ENCODE measurements at regions not wholly inside any gene's neighbourhood (a gene's known extent, or its start where the extent isn't known, plus 50 kb on each side); places are given as distances from the start of the nearest gene placed in this dataset.

DNA sequence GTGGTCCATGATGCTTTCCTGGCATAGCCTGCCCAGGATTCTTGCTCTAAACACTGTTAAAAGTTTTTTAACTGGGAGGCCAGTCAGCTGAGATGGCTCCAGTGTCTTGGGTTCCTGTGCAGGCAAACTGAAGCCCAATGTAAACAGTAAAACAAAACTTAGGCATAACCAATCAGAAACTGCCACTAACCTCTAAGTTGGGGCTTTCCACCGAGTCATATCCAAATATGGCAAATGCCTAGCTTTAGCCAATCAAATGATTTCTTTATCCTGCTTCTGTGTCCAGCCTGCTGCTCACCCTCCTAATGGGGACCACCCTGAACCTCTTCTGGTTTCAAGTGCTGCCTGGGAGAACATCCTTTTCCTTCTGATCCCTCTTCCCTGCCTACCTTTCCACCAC lies 277.9 kb downstream of the EMP1 start:
- Histone ChIP-seq H3K36me3 (ENCODE audit: control insufficient read depth, insufficient read depth, low read length) (no peaks in the 10 kb centered on the region), H3K27ac (ENCODE audit: insufficient read depth, low read length, poor library complexity, severe bottlenecking) (no peak overlapping the region), H3K4me3 (ENCODE audit: insufficient read depth, low read depth, low read length, poor library complexity, severe bottlenecking) (no peak overlapping the region), H3K27me3 (replicated peaks; ENCODE audit: control insufficient read depth, insufficient read depth, low read length, poor library complexity, severe bottlenecking) (no peaks in the 10 kb centered on the region), H3K9me3 (ENCODE audit: control insufficient read depth, low read length) (no peaks in the 10 kb centered on the region), H3K4me1 (ENCODE audit: control insufficient read depth, insufficient read depth, low read length, poor library complexity, severe bottlenecking) (no peaks in the 10 kb centered on the region)
- DNase-seq, result no peak

DNA sequence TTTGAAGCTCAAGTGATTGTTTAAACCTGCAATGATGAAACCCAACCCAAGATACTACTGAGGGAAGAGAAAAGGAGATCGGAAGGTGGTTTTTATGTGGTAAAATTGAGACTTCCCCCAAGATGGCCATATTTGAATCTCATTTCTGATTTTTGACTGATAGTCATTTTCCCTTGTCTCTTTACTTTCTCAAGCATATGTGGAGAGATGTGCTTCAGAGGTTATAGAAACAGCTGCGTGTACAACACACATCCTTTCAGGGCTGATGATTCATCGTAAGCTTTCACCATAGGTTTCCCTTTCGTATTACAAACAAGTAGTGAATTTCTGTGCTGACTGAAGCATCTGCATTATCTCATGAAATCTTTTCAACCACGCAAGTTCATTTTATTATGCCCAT lies 276.2 kb downstream of the EMP1 start:
- DNase-seq, result no peak
- no peaks in the 10 kb centered on the region for H3K36me3 ChIP-seq (ENCODE audit: control insufficient read depth, insufficient read depth, low read length)

DNA sequence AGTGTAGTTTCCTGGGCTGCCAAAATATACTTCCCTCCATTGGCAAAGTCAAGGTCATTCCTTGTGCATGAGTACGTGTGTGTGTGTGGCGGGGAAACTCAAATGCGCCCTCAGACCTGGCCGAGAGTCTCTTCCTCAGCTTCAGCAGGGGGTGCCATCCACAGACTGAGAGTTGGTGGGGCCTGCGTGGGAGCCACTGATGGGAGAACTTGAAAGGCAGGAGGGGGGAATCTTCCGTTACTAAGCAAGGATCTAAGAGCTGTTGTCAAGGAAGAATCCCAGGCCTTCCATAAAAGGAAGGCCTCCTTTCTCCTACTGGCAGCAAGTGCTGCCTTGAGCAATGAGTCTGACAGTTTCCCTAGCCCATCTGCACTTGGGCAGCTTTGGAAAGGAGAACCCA lies 274.9 kb downstream of the EMP1 start:
- Histone ChIP-seq H3K4me1 (ENCODE audit: control insufficient read depth, insufficient read depth, low read length, poor library complexity, severe bottlenecking) (no peaks in the 10 kb centered on the region), H3K27ac (ENCODE audit: insufficient read depth, low read length, poor library complexity, severe bottlenecking) (no peak overlapping the region), H3K36me3 (ENCODE audit: control insufficient read depth, insufficient read depth, low read length) (no peaks in the 10 kb centered on the region), H3K9me3 (ENCODE audit: control insufficient read depth, low read length) (no peaks in the 10 kb centered on the region), H3K27me3 (replicated peaks; ENCODE audit: control insufficient read depth, insufficient read depth, low read length, poor library complexity, severe bottlenecking) (no peaks in the 10 kb centered on the region), H3K4me3 (ENCODE audit: insufficient read depth, low read depth, low read length, poor library complexity, severe bottlenecking) (no peak overlapping the region)
- DNase-seq, result no peak

More for the DNA sequence above, 276.2 kb downstream of the EMP1 start:
- Histone ChIP-seq H3K27ac (ENCODE audit: insufficient read depth, low read length, poor library complexity, severe bottlenecking) (no peak overlapping the region), H3K27me3 (replicated peaks; ENCODE audit: control insufficient read depth, insufficient read depth, low read length, poor library complexity, severe bottlenecking) (no peaks in the 10 kb centered on the region), H3K9me3 (ENCODE audit: control insufficient read depth, low read length) (no peaks in the 10 kb centered on the region), H3K4me1 (ENCODE audit: control insufficient read depth, insufficient read depth, low read length, poor library complexity, severe bottlenecking) (no peaks in the 10 kb centered on the region), H3K4me3 (ENCODE audit: insufficient read depth, low read depth, low read length, poor library complexity, severe bottlenecking) (no peak overlapping the region)

DNA sequence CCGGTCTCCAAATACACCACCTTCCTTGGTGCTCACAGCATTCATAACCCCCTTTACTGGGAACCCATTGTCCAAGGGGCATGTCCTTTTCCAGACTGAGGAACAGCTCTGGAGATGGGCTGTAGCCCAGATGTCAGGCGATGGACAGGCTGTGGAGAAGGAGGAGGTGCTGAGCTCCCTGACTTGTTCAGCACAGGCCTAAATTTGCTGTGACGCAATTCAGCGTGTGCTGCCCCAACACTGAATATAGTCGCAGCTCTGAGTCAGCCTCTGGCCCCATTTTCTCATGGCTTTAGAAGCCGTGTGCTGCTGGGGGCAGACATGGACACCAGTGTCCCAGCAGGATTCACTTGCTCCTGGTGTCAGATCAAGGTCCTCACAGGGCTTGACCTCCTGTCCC lies 269.1 kb downstream of the EMP1 start:
- DNase-seq, result no peak
- Histone ChIP-seq H3K27me3 (replicated peaks; ENCODE audit: control insufficient read depth, insufficient read depth, low read length, poor library complexity, severe bottlenecking) (no peaks in the 10 kb centered on the region), H3K27ac (ENCODE audit: insufficient read depth, low read length, poor library complexity, severe bottlenecking) (no peak overlapping the region)

DNA sequence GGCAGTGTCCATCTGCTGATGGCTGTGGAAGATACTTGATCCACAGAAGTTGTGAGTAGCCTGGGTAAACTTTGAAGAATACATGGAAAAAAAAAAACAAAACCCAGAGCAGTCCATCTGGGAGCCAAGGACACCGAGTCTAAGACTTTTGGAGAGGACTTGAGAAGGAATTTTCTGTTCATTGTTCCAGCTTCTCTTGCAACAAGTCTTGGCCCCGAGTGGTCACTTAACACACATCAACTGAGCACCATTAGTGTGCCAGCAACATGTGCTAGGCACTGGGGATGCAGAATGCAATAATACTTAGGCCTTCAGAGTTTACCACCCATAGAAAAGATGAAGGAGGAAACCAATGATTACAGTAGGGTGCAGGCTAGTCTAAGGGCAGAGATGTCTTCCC lies 266.7 kb downstream of the EMP1 start:
- Histone ChIP-seq H3K4me1 (ENCODE audit: control insufficient read depth, insufficient read depth, low read length, poor library complexity, severe bottlenecking) (no peaks in the 10 kb centered on the region), H3K4me3 (ENCODE audit: insufficient read depth, low read depth, low read length, poor library complexity, severe bottlenecking) (no peak overlapping the region), H3K36me3 (ENCODE audit: control insufficient read depth, insufficient read depth, low read length) (no peaks in the 10 kb centered on the region), H3K9me3 (ENCODE audit: control insufficient read depth, low read length) (no peaks in the 10 kb centered on the region), H3K27ac (ENCODE audit: insufficient read depth, low read length, poor library complexity, severe bottlenecking) (no peak overlapping the region), H3K27me3 (replicated peaks; ENCODE audit: control insufficient read depth, insufficient read depth, low read length, poor library complexity, severe bottlenecking) (no peaks in the 10 kb centered on the region)
- DNase-seq, result no peak

More for the DNA sequence above, 269.1 kb downstream of the EMP1 start:
- Histone ChIP-seq H3K9me3 (ENCODE audit: control insufficient read depth, low read length) (no peaks in the 10 kb centered on the region), H3K4me1 (ENCODE audit: control insufficient read depth, insufficient read depth, low read length, poor library complexity, severe bottlenecking) (no peaks in the 10 kb centered on the region), H3K36me3 (ENCODE audit: control insufficient read depth, insufficient read depth, low read length) (no peaks in the 10 kb centered on the region), H3K4me3 (ENCODE audit: insufficient read depth, low read depth, low read length, poor library complexity, severe bottlenecking) (no peak overlapping the region)

DNA sequence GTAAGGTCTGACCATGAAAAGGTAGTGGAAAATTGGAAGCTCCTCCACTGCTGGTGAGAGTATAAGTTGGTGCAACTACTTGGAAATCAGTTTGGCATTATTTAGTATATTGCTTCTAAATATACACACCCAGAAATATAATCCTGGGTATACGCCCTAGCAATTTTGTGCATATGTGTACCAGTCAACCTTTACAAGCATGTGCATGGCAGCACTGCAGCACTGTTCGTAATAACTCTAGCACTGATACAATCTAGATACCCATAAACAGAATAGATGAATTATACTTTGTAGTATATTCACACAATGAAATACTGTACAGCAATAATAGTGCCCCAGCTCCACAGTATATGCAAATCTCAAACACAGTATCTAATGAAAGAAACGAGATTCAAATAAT lies 265.9 kb downstream of the EMP1 start:
- H3K27ac ChIP-seq (ENCODE audit: insufficient read depth, low read length, poor library complexity, severe bottlenecking), result no peak overlapping the region
- DNase-seq, result no peak
- no peak overlapping the region for H3K4me3 ChIP-seq (ENCODE audit: insufficient read depth, low read depth, low read length, poor library complexity, severe bottlenecking)
- H3K27me3 ChIP-seq (replicated peaks; ENCODE audit: control insufficient read depth, insufficient read depth, low read length, poor library complexity, severe bottlenecking), result no peaks in the 10 kb centered on the region
- no peaks in the 10 kb centered on the region for H3K36me3 ChIP-seq (ENCODE audit: control insufficient read depth, insufficient read depth, low read length)
- H3K4me1 ChIP-seq (ENCODE audit: control insufficient read depth, insufficient read depth, low read length, poor library complexity, severe bottlenecking), result no peaks in the 10 kb centered on the region
- H3K9me3 ChIP-seq (ENCODE audit: control insufficient read depth, low read length), result no peaks in the 10 kb centered on the region

DNA sequence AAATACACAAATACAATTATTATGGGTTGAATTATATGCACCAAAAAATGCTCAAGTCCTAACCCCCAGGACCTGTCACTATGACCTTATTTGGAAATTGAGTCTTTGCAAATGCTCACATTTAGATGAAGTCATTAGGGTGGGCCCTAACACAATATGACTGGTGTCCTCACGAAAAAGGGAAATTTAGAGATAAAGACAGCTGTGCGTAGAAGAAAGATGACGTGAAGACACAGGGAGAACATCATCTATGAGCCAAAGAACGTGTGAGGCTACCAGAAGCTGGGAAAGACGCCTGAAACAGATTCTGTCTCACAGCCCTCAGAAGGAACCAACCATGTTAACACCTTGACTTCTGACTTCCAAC lies 259.2 kb downstream of the EMP1 start:
- H3K4me1 ChIP-seq (ENCODE audit: control insufficient read depth, insufficient read depth, low read length, poor library complexity, severe bottlenecking), result no peaks in the 10 kb centered on the region
- no peak overlapping the region for H3K27ac ChIP-seq (ENCODE audit: insufficient read depth, low read length, poor library complexity, severe bottlenecking)
- no peaks in the 10 kb centered on the region for H3K9me3 ChIP-seq (ENCODE audit: control insufficient read depth, low read length)
- no peak overlapping the region for H3K4me3 ChIP-seq (ENCODE audit: insufficient read depth, low read depth, low read length, poor library complexity, severe bottlenecking)
- no peak for DNase-seq
- no peaks in the 10 kb centered on the region for H3K27me3 ChIP-seq (replicated peaks; ENCODE audit: control insufficient read depth, insufficient read depth, low read length, poor library complexity, severe bottlenecking)
- H3K36me3 ChIP-seq (ENCODE audit: control insufficient read depth, insufficient read depth, low read length), result no peaks in the 10 kb centered on the region

DNA sequence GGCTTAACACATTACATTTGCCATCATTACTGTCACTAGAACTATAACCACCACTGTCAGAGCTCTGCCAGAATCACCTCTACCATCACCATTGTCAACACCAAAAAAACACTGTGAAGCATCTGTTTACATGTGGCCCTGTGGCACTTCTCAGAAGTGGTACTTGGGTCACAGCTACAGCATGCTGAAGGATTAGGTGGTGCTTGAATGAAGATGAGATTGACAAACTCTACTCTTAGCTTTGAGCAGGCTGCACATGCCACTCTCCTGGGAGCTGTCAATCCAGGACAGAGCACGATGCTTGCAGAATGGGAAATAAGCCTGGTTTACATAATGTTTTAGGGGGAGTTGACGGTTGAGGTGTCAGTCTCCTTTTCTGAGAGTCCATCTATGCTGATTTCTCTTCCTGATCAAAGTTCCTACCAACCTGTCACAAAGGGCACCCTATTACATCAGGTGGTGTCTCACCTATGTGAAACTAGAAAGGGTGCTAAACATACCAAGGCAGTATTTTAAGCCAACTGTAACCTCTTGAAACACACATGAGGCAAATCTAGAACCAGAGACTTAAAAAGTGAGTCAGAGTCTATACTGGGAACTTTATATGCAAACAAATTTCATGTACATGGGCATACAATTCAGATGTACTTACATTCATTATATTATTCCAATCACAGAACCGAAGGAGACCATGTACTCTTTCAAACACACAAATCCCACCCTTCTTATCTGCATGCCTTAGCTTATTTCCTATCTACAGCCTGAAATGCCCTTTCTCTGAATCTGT lies 258.7 kb downstream of the EMP1 start:
- Histone ChIP-seq H3K36me3 (ENCODE audit: control insufficient read depth, insufficient read depth, low read length) (no peaks in the 10 kb centered on the region), H3K27ac (ENCODE audit: insufficient read depth, low read length, poor library complexity, severe bottlenecking) (no peak overlapping the region)
- no peak for DNase-seq

DNA sequence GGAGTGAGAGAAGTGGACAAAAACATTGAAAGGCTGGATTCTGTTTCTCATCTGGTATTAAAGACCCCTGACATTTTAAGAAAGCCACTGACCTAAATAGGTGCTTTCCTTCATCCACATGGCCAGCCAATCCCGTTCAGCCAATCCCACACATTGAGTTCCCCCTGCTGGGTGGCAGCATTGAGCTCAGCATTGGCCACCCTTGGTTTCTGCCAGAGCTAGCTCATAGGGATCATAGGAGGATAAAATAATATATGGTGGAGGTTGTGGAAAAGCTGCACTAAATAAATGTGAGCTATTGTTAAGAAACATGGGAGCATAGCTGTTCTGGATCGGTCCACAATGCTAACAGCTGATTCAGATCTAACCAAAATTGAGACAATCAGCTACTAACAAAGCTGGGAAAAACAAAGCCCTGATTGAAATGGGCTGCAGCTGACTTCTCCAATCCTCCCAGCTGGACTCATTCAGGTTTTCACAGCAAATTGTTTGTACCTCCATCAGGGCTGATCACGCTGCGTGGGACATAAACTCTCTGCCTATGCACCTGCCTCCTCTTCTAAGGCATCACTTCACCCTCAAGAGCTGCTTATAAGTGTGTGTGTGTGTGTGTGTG lies 256.5 kb downstream of the EMP1 start:
- no peak for DNase-seq
- Histone ChIP-seq H3K9me3 (ENCODE audit: control insufficient read depth, low read length) (no peaks in the 10 kb centered on the region), H3K27ac (ENCODE audit: insufficient read depth, low read length, poor library complexity, severe bottlenecking) (no peak overlapping the region), H3K27me3 (replicated peaks; ENCODE audit: control insufficient read depth, insufficient read depth, low read length, poor library complexity, severe bottlenecking) (no peaks in the 10 kb centered on the region), H3K4me1 (ENCODE audit: control insufficient read depth, insufficient read depth, low read length, poor library complexity, severe bottlenecking) (no peaks in the 10 kb centered on the region), H3K4me3 (ENCODE audit: insufficient read depth, low read depth, low read length, poor library complexity, severe bottlenecking) (no peak overlapping the region), H3K36me3 (ENCODE audit: control insufficient read depth, insufficient read depth, low read length) (no peaks in the 10 kb centered on the region)

More for the DNA sequence above, 258.7 kb downstream of the EMP1 start:
- Histone ChIP-seq H3K4me3 (ENCODE audit: insufficient read depth, low read depth, low read length, poor library complexity, severe bottlenecking) (no peak overlapping the region), H3K27me3 (replicated peaks; ENCODE audit: control insufficient read depth, insufficient read depth, low read length, poor library complexity, severe bottlenecking) (no peaks in the 10 kb centered on the region), H3K4me1 (ENCODE audit: control insufficient read depth, insufficient read depth, low read length, poor library complexity, severe bottlenecking) (no peaks in the 10 kb centered on the region), H3K9me3 (ENCODE audit: control insufficient read depth, low read length) (no peaks in the 10 kb centered on the region)

DNA sequence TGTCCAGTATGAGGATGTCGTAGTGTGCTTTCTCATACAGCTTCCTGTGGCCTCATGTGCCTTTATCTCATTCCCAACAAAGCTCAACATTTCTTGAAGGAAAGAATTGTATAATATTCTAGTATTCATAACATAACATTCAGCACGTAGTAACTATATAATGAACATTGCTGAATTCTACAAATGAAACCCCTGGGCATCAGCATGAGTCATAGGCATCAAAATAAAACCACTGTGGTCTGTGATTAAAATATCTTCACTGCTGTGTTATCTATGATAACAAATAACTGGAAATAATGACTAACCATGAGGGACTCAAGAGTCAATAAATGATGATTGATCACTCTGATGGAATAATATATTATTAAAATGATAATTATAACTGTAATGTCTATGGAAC lies 255.2 kb downstream of the EMP1 start:
- H3K9me3 ChIP-seq (ENCODE audit: control insufficient read depth, low read length), result no peaks in the 10 kb centered on the region
- DNase-seq, result no peak
- no peak overlapping the region for H3K4me3 ChIP-seq (ENCODE audit: insufficient read depth, low read depth, low read length, poor library complexity, severe bottlenecking)

More for the DNA sequence above, 255.2 kb downstream of the EMP1 start:
- no peaks in the 10 kb centered on the region for H3K36me3 ChIP-seq (ENCODE audit: control insufficient read depth, insufficient read depth, low read length)
- H3K27me3 ChIP-seq (replicated peaks; ENCODE audit: control insufficient read depth, insufficient read depth, low read length, poor library complexity, severe bottlenecking), result no peaks in the 10 kb centered on the region
- H3K4me1 ChIP-seq (ENCODE audit: control insufficient read depth, insufficient read depth, low read length, poor library complexity, severe bottlenecking), result no peaks in the 10 kb centered on the region
- no peak overlapping the region for H3K27ac ChIP-seq (ENCODE audit: insufficient read depth, low read length, poor library complexity, severe bottlenecking)
